ENCODE measurements at regions not wholly inside any gene's neighbourhood (a gene's known extent, or its start where the extent isn't known, plus 50 kb on each side); places are given as distances from the start of the nearest gene placed in this dataset.

GRCh38 chr14:56002876-56003625, 115.2 kb upstream of the PELI2 start:
- no peak for TF ChIP-seq CTCF (IDR thresholded peaks at IDR 0.05)
- no peak for TF ChIP-seq POLR2A (IDR thresholded peaks at IDR 0.05; ENCODE audit: low read depth)
- no peak for TF ChIP-seq EP300 (IDR thresholded peaks at IDR 0.05)
- no peak for TF ChIP-seq POLR2AphosphoS5 (IDR thresholded peaks at IDR 0.05)
